Panc1 (cell line): ENCODE measurements at regions not wholly inside any gene's neighbourhood (a gene's known extent, or its start where the extent isn't known, plus 50 kb on each side); places are given as distances from the start of the nearest gene placed in this dataset.

Source experiments
- POLR2AphosphoS5 ChIP-seq: IDR thresholded peaks from 2 replicates; pipeline ENCODE4 v1.6.1; 2012; ENCODE audit warnings: mild to moderate bottlenecking, low read depth, low read length, moderate library complexity
- SIN3A ChIP-seq: IDR thresholded peaks from 2 replicates; pipeline ENCODE4 v1.6.1; 2012; ENCODE audit warnings: low read depth, mild to moderate bottlenecking, low read length, moderate library complexity, borderline replicate concordance; ENCODE audit not compliant: insufficient read depth
- TCF7L2 ChIP-seq: IDR thresholded peaks from 2 replicates; pipeline ENCODE4 v1.6.1; 2011; ENCODE audit warnings: mild to moderate bottlenecking, low read depth, low read length, inconsistent platforms
- TF ChIP-seq, protein P1 (sequence below): fragments of 450-650 bp; IDR thresholded peaks from 2 replicates; pipeline ENCODE4 v1.5.1; 2017; ENCODE audit warnings: mild to moderate bottlenecking
- TF ChIP-seq, protein P2 (sequence below), 2 experiments: IDR thresholded peaks; 2 replicates each; pipeline ENCODE4 v1.6.1; 2011 to 2012; ENCODE audit warnings: low read depth in 2 of 2, control low read depth in 1 of 2, low read length in 1 of 2, mild to moderate bottlenecking in 1 of 2, moderate library complexity in 1 of 2; ENCODE audit not compliant: insufficient read depth in 1 of 2

DNA sequence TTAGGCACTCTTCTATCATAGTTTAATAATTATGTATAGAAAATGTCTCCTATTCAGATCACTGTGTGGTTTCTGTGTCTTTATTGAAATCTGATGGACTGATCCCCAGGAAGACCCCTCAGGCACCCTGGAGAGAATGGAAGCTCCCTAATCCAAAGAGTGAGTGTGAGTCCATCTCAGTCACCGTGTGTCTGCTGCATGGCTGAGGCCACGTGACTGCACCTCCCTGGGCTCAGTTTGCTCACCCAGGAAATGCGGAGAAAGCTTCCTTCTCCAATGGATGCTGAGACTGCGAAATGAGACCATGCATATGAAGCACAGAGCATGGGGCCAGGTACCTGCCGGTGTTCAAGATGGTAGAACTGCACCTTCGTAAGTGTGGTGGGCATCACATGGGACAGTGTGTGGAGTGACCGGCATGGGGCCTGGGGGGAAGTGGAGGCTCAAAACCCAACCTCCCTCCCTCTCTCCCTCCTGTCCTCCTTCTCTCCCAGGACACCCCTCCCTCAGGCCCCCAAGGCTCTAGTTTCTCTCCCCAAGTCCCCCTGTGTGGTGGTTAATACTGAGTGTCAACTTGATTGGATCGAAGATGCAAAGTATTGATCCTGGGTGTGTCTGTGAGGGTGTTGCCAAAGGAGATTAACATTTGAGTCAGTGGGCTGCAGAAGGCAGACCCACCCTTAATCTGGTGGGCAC lies 557.5 kb downstream of the PTPRU start:
- TF ChIP-seq TCF7L2 = no peak
- TF ChIP-seq, protein P1, sequence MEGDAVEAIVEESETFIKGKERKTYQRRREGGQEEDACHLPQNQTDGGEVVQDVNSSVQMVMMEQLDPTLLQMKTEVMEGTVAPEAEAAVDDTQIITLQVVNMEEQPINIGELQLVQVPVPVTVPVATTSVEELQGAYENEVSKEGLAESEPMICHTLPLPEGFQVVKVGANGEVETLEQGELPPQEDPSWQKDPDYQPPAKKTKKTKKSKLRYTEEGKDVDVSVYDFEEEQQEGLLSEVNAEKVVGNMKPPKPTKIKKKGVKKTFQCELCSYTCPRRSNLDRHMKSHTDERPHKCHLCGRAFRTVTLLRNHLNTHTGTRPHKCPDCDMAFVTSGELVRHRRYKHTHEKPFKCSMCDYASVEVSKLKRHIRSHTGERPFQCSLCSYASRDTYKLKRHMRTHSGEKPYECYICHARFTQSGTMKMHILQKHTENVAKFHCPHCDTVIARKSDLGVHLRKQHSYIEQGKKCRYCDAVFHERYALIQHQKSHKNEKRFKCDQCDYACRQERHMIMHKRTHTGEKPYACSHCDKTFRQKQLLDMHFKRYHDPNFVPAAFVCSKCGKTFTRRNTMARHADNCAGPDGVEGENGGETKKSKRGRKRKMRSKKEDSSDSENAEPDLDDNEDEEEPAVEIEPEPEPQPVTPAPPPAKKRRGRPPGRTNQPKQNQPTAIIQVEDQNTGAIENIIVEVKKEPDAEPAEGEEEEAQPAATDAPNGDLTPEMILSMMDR = no peak
- TF ChIP-seq POLR2AphosphoS5 = no peak
- TF ChIP-seq SIN3A = no peak
- TF ChIP-seq, protein P2, sequence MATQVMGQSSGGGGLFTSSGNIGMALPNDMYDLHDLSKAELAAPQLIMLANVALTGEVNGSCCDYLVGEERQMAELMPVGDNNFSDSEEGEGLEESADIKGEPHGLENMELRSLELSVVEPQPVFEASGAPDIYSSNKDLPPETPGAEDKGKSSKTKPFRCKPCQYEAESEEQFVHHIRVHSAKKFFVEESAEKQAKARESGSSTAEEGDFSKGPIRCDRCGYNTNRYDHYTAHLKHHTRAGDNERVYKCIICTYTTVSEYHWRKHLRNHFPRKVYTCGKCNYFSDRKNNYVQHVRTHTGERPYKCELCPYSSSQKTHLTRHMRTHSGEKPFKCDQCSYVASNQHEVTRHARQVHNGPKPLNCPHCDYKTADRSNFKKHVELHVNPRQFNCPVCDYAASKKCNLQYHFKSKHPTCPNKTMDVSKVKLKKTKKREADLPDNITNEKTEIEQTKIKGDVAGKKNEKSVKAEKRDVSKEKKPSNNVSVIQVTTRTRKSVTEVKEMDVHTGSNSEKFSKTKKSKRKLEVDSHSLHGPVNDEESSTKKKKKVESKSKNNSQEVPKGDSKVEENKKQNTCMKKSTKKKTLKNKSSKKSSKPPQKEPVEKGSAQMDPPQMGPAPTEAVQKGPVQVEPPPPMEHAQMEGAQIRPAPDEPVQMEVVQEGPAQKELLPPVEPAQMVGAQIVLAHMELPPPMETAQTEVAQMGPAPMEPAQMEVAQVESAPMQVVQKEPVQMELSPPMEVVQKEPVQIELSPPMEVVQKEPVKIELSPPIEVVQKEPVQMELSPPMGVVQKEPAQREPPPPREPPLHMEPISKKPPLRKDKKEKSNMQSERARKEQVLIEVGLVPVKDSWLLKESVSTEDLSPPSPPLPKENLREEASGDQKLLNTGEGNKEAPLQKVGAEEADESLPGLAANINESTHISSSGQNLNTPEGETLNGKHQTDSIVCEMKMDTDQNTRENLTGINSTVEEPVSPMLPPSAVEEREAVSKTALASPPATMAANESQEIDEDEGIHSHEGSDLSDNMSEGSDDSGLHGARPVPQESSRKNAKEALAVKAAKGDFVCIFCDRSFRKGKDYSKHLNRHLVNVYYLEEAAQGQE (IDR thresholded peaks at IDR 0.05; ENCODE audit: insufficient read depth in 1 of 2, low read depth in 2 of 2, low read length in 1 of 2) = no peak
